ENCODE measurements at regions not wholly inside any gene's neighbourhood (a gene's known extent, or its start where the extent isn't known, plus 50 kb on each side); places are given as distances from the start of the nearest gene placed in this dataset.
"Not testable (repeated sequence)": the region's sequence is repeated elsewhere in the genome, so short reads cannot be mapped to it uniquely, and the experiment has no call there.

DNA sequence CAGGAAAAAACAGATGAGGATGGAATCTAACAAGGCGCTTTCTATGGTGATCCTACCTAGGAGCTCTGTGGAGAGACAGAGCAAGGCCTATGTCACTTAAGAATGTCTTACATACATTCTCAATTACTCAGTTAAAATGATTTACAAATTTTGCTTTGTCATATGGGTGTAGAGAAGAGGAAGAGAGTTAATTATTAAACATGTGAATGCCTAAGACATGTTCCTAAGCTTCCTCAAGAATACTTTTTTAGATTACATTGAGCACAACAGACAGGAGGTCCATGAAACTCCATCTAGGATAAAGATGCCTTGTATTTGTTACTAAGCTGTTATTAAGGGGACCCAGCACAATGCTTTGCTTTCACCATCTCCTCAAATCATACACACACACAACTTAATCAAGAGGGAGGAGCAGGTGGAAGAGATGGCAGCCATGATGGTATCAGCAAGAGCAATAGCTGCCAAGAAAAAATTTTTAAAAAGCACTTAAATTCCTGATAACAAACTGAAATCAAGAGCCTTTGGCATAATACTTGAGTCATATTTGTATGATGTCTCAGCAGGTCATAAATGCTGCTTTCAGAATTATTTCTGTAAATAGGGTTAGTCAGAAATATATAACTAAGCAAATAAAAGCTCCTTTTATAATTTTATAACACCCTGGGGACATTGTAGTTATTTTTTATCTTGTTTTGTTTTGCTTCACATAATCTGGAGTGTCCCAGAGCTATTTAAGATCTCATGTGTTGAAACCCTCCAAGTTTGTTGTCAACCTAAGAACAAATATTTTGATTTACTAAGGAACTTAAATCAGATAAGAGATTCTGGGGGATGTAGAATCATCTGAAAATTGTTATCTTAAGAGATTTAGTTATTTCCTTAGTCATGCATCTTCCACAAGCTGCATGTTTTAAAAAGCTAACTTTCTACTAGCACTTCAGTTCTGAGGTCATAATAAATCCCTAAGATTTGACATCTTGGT is 70.0 kb upstream of the CD2AP start:
- no peak for DNase-seq

DNA sequence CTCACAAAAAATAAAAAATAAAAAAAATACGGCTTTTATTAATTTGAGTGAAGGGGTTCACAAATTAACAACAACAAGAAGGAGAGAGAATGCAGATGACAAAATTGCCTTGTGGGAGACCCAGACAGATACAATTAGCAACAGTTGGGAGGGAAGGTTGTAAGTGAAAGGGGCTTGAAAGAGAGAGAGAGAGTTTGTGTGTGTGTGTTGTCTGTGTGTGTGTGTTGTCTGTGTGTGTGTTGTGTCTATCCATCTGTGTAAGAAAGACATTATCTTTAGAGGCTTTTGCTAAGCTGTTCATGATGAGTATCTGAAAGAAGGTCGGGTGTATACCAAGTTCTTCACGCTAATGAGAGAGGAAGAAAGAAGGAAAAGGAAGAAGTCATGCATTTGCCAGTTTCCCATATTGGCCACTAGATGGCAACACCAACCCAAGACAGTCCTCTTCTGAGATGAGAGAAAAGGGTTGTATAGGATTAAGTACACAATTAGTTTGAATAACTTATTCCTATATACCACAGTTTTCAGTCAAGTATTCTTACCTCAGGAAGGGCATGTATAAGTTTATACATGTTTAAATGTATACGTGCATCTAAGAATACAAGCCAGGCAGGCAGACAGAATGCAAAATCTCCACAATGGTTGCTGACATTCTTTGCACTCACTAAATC is 63.7 kb upstream of the CD2AP start:
- DNase-seq = peak; percentile 29

GRCh38 chr6:47414423-47415167 is 63.0 kb upstream of the CD2AP start:
- no peak for DNase-seq

DNA sequence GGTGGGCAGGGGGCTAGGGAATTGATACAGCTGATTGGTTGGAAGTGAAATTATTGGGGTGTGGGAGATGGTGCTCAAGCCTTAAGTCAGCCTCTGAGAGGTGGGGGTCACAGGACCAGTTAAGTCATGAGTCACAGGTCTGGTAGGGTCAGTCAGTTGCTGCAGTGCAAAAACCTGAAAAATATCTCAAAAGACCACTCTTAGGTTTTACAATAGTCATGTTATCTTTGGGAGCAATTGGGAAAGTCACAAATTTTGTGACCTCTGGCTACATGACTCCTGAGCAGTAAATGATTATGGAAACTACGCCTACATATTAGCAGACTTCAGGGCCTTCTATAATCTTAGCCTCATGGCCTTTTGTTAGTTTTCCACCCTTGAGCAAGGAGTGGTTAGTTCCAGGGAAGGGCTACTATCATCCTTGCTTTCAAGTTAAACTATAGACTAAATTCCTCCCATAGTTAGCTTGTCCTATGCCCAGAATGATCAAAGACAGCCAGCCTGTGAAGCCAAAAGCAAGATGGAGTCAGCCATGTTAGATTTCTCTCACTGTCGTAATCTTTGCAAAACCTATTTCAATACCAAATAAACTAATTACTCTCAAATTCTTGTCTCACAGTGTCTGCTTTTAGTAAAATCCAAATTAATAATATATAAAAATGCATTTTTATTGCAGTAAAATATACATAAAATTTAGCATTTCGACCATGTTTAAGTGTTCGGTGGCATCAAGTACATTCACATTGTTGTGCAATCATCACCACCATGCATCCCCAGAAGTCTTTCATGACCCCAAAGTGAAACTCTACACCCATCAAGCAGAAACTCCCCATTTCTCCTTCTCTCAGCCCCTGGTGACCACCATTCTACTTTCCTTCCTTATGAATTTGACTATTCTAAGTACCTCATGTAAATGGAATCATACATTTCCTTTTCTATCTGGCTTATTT is 60.9 kb upstream of the CD2AP start:
- DNase-seq = no peak

DNA sequence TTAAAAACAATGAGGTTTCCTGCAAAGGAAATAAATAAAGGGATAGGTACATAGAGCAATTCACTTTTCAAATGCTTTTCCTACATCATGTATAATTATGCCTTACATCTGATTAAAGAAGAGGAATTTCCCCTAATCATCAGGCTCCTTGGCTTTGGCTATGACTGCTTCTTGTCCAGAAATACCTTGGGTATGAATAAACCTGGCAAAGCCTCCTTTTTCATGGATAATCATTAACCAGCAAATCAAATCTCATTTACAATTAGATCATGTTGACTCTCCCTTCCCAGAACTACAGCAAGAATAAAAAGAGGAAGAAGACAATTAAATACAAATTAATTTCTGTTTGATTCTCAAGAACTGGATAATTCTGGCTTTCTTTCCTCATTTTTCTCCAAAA is 58.0 kb upstream of the CD2AP start:
- no peak for DNase-seq

DNA sequence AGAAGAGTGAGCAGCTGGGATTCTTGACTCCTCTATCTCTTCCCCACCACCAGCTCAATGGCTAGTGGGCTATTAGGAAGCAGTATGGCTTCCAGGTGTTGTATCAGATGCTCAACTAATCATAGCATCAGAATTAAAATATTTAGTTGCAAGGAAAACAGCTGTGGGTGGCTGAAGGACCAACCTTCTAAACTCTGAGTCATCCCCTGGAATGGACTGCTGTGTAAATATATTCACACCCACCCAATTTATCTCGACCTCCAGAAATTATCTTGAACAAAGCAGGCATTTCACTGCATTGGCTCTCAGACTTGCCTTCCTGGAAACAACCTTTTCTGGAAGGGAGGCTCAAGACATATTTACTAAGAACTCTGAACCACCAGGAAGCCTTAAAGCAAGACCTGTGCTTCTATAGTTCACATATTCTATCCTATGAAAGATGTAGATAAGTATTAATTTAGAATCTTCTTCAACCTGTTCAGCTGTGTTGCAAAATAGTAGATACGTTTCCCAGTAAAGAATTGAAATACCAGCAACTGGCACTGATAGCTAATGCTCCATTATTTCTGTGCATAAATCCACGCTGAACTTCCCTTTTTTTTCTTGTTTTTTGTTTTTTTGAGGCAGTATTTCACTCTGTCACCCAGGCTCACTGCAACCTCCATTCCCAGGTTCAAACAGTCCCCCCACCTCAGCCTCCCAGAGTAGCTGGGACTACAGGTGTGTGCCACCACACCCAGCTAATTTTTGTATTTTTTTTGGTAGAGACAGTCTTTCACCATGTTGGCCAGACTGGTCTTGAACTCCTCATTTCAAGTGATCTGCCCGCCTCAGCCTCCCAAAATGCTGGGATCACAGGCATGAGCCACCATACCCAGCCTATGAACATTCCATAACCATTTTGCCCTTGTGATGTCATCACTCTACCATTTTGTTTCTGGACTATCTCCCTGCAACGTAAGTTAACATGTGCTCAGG is 56.9 kb upstream of the CD2AP start:
- DNase-seq = no peak

- no peak for DNase-seq
Observed at GRCh38 chr6:47423079-47423478, 54.5 kb upstream of the CD2AP start.

GRCh38 chr6:47424436-47424836 is 53.2 kb upstream of the CD2AP start:
- DNase-seq = no peak

- DNase-seq = not testable (repeated sequence)
Observed at GRCh38 chr6:47425724-47426123, 51.9 kb upstream of the CD2AP start.

- no peak for DNase-seq
Observed at GRCh38 chr6:47426524-47427302, 50.9 kb upstream of the CD2AP start.

- no peak for DNase-seq
Observed at GRCh38 chr6:47427680-47428079, 49.9 kb upstream of the CD2AP start.
